Keratinocyte (primary cell): ENCODE measurements at regions not wholly inside any gene's neighbourhood (a gene's known extent, or its start where the extent isn't known, plus 50 kb on each side); places are given as distances from the start of the nearest gene placed in this dataset.

Source experiments
- EZH2 ChIP-seq: IDR thresholded peaks from one replicate; pipeline ENCODE4 v1.6.1; 2012; ENCODE audit warnings: inconsistent platforms, mild to moderate bottlenecking, low read length, moderate library complexity
- TF ChIP-seq, protein P1 (sequence below), 3 experiments: IDR thresholded peaks in 1 of 3; conservative IDR thresholded peaks in 1 of 3; optimal IDR thresholded peaks in 1 of 3; 2 replicates in 2 of 3; 3 replicates in 1 of 3; pipeline versions ENCODE3 to v1.5.1; 2011; ENCODE audit warnings: low read length in 3 of 3, mild to moderate bottlenecking in 3 of 3, moderate library complexity in 2 of 3, control low read depth in 1 of 3, inconsistent platforms in 1 of 3; ENCODE audit not compliant: insufficient read depth in 2 of 3; ENCODE audit errors: extremely low read depth in 1 of 3

GRCh38 chr9:86664603-86665002, 282.7 kb downstream of the GAS1 start:
- TF ChIP-seq, protein P1, sequence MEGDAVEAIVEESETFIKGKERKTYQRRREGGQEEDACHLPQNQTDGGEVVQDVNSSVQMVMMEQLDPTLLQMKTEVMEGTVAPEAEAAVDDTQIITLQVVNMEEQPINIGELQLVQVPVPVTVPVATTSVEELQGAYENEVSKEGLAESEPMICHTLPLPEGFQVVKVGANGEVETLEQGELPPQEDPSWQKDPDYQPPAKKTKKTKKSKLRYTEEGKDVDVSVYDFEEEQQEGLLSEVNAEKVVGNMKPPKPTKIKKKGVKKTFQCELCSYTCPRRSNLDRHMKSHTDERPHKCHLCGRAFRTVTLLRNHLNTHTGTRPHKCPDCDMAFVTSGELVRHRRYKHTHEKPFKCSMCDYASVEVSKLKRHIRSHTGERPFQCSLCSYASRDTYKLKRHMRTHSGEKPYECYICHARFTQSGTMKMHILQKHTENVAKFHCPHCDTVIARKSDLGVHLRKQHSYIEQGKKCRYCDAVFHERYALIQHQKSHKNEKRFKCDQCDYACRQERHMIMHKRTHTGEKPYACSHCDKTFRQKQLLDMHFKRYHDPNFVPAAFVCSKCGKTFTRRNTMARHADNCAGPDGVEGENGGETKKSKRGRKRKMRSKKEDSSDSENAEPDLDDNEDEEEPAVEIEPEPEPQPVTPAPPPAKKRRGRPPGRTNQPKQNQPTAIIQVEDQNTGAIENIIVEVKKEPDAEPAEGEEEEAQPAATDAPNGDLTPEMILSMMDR (optimal IDR thresholded peaks at IDR 0.05 in 1 of 3, IDR thresholded peaks at IDR 0.05 in 1 of 3, conservative IDR thresholded peaks at IDR 0.05 in 1 of 3; ENCODE audit: extremely low read depth in 1 of 3, insufficient read depth in 2 of 3, low read length in 3 of 3) = no peak
- no peak for TF ChIP-seq EZH2
